LNCaP clone FGC (cell line): ENCODE measurements at regions not wholly inside any gene's neighbourhood (a gene's known extent, or its start where the extent isn't known, plus 50 kb on each side); places are given as distances from the start of the nearest gene placed in this dataset.

ENCODE experiments used
- DNase-seq: peaks from one replicate; pipeline ENCODE4 v3.0.0-alpha.2; 2011; ENCODE audit warnings: low read depth
- H3K4me3 ChIP-seq: 2 replicates; pipeline ENCODE4 v1.5.1; 2011; ENCODE audit warnings: mild to moderate bottlenecking, low read depth, low read length, control low read depth
- TF ChIP-seq, protein P1 (sequence below): IDR thresholded peaks from 2 replicates; pipeline ENCODE4 v1.5.1; 2012; ENCODE audit warnings: mild to moderate bottlenecking; ENCODE audit not compliant: control insufficient read depth, insufficient read depth; ENCODE audit errors: extremely low read depth

- TF ChIP-seq, protein P1, sequence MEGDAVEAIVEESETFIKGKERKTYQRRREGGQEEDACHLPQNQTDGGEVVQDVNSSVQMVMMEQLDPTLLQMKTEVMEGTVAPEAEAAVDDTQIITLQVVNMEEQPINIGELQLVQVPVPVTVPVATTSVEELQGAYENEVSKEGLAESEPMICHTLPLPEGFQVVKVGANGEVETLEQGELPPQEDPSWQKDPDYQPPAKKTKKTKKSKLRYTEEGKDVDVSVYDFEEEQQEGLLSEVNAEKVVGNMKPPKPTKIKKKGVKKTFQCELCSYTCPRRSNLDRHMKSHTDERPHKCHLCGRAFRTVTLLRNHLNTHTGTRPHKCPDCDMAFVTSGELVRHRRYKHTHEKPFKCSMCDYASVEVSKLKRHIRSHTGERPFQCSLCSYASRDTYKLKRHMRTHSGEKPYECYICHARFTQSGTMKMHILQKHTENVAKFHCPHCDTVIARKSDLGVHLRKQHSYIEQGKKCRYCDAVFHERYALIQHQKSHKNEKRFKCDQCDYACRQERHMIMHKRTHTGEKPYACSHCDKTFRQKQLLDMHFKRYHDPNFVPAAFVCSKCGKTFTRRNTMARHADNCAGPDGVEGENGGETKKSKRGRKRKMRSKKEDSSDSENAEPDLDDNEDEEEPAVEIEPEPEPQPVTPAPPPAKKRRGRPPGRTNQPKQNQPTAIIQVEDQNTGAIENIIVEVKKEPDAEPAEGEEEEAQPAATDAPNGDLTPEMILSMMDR, result no peak
- DNase-seq, result no peak
- no peak overlapping the region for H3K4me3 ChIP-seq
These were observed 99.8 kb upstream of the PDE10A start for GRCh38 chr6:165762876-165763275.

- no peak for DNase-seq
- no peak overlapping the region for H3K4me3 ChIP-seq
- TF ChIP-seq, protein P1, result no peak
These were observed 99.1 kb upstream of the PDE10A start for GRCh38 chr6:165762125-165762524.

DNA sequence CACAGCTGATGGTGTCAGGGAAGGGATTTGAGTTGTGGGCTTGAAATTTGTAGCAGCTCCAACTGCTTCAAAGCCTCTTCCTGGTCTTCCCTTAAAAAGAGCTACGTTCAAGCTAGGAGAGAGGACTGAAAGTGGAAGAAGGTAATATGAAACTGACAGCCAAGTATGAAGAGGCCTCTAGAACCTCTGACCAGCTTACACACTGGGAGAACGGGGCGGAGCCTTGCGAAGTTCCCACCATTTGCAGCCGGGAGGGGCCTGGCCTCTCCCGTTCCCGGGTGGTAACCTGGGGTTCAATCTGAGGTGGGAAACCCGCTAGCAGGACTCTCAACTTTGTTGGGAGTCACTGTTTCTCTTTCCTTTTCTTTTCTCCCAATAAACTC, 97.8 kb upstream of the PDE10A start:
- H3K4me3 ChIP-seq, result no peak overlapping the region
- TF ChIP-seq, protein P1, result no peak
- no peak for DNase-seq

- no peak for DNase-seq
- no peak overlapping the region for H3K4me3 ChIP-seq
- TF ChIP-seq, protein P1, result no peak
These were observed 97.2 kb upstream of the PDE10A start for GRCh38 chr6:165760126-165760802.

DNA sequence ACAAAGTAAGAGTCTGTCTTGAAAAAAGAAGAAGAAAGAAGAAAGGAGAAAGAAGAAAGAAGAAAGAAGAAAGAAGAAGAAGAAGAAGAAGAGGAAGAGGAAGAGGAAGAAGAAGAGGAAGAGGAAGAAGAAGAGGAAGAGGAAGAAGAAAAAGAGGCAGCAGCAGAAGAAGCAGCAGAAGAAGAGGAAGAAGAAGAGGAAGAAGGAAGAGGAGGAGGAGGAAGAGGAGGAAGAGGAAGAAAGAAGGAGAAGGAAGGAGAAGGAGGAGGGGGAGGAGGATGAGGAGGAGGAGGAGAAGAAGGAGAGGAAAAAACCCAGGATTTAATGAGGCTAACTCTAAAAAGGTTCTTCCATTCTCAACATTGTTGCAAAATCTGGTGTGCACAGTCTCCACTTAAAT, 95.4 kb upstream of the PDE10A start:
- no peak for DNase-seq

GRCh38 chr6:165755583-165755982, 92.5 kb upstream of the PDE10A start:
- no peak for DNase-seq
- TF ChIP-seq, protein P1, result peak; percentile 46; the same call in 1 of the 2 replicates
- no peak overlapping the region for H3K4me3 ChIP-seq

More for the DNA sequence above, 95.4 kb upstream of the PDE10A start:
- TF ChIP-seq, protein P1, result no peak
- H3K4me3 ChIP-seq, result no peak overlapping the region

- no peak overlapping the region for H3K4me3 ChIP-seq
- TF ChIP-seq, protein P1, result no peak
- DNase-seq, result no peak
These were observed 90.5 kb upstream of the PDE10A start for GRCh38 chr6:165753506-165753905.
